GM13976 (cell line): ENCODE measurements at regions not wholly inside any gene's neighbourhood (a gene's known extent, or its start where the extent isn't known, plus 50 kb on each side); places are given as distances from the start of the nearest gene placed in this dataset.

Experiments
- DNase-seq: peaks from one replicate; pipeline ENCODE4 v3.0.0; 2012; ENCODE audit warnings: low spot score
- CTCF ChIP-seq: IDR thresholded peaks from 2 replicates; pipeline ENCODE4 v1.5.1; 2012; ENCODE audit warnings: borderline replicate concordance, mild to moderate bottlenecking; ENCODE audit not compliant: insufficient read depth; ENCODE audit errors: extremely low read depth, missing control alignments, control extremely low read depth
- in situ Hi-C: fragments of 300-500 bp; cut with MboI; formaldehyde crosslinking; loops from one replicate; pipeline ENCODE4 v1.12.0; 2022; ENCODE audit warnings: low sequenced_read_pairs, mixed read lengths, inconsistent platforms; ENCODE audit not compliant: unreplicated experiment

GRCh38 chr6:144978208-144978607 is 693.1 kb downstream of the UTRN start:
- no peak for TF ChIP-seq CTCF
- no peak for DNase-seq
- in situ Hi-C loops: no loop called here

GRCh38 chr6:144986271-144986670 is 701.1 kb downstream of the UTRN start:
- no peak for DNase-seq
- no peak for TF ChIP-seq CTCF
- in situ Hi-C loops: no loop called here

GRCh38 chr6:144989319-144990107 is 704.4 kb downstream of the UTRN start:
- TF ChIP-seq CTCF: no peak
- in situ Hi-C loops: no loop called here
- no peak for DNase-seq

- no peak for TF ChIP-seq CTCF
- no peak for DNase-seq
- in situ Hi-C loops: no loop called here
Observed at GRCh38 chr6:144990784-144991183, 705.6 kb downstream of the UTRN start.

- in situ Hi-C loops: no loop called here
- DNase-seq: no peak
- TF ChIP-seq CTCF: no peak
Observed at GRCh38 chr6:144993870-144994269, 708.7 kb downstream of the UTRN start.

- in situ Hi-C loops: no loop called here
- no peak for DNase-seq
- no peak for TF ChIP-seq CTCF
Observed at GRCh38 chr6:144997996-144998395, 712.9 kb downstream of the UTRN start.
